ENCODE measurements at regions not wholly inside any gene's neighbourhood (a gene's known extent, or its start where the extent isn't known, plus 50 kb on each side); places are given as distances from the start of the nearest gene placed in this dataset.

DNA sequence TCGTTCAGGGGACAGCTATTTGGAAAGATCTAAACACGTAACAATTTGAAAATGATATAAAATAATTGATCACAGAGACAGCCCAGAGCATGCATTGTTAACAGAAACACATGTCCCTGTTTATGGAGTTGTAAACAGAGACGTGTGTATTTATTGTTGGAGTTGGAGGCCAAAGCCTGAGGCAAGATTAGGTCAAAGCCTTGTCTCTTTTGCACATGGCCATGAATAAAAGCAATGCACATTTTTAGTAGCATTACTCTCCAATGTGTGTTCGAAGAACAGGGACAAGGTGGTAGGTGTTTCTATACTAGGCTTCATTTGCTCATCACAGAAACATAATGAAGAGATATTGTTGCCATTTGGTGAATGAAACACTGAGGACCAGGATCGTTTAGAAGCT lies 841.5 kb upstream of the FANCL start:
- Histone ChIP-seq H3K9me3 (ENCODE audit: insufficient read depth, low read length, severe bottlenecking) (no peaks in the 10 kb centered on the region), H4K20me1 (ENCODE audit: insufficient read depth, low read length) (no peaks in the 10 kb centered on the region), H3K36me3 (ENCODE audit: insufficient read depth, low read length) (no peaks in the 10 kb centered on the region), H3K9ac (ENCODE audit: low read depth, low read length) (no peak overlapping the region), H3K4me3 (ENCODE audit: low read depth in 1 of 2, low read length in 2 of 2) (no peak overlapping the region), H3K4me1 (ENCODE audit: insufficient read depth, low read length) (no peaks in the 10 kb centered on the region), H2AFZ (ENCODE audit: low read depth, low read length) (no peak overlapping the region), H3K27me3 (ENCODE audit: insufficient read depth, low read length, poor library complexity) (no peaks in the 10 kb centered on the region), H3K27ac (ENCODE audit: low read length) (no peak overlapping the region), H3K4me2 (ENCODE audit: insufficient read depth, low read length) (no peak overlapping the region), H3K79me2 (ENCODE audit: insufficient read depth, low read length) (no peaks in the 10 kb centered on the region)
- no peak for TF ChIP-seq EZH2 (IDR thresholded peaks at IDR 0.05; ENCODE audit: borderline replicate concordance, low read depth, low read length, severe bottlenecking)
- TF ChIP-seq, protein P1, sequence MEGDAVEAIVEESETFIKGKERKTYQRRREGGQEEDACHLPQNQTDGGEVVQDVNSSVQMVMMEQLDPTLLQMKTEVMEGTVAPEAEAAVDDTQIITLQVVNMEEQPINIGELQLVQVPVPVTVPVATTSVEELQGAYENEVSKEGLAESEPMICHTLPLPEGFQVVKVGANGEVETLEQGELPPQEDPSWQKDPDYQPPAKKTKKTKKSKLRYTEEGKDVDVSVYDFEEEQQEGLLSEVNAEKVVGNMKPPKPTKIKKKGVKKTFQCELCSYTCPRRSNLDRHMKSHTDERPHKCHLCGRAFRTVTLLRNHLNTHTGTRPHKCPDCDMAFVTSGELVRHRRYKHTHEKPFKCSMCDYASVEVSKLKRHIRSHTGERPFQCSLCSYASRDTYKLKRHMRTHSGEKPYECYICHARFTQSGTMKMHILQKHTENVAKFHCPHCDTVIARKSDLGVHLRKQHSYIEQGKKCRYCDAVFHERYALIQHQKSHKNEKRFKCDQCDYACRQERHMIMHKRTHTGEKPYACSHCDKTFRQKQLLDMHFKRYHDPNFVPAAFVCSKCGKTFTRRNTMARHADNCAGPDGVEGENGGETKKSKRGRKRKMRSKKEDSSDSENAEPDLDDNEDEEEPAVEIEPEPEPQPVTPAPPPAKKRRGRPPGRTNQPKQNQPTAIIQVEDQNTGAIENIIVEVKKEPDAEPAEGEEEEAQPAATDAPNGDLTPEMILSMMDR (IDR thresholded peaks at IDR 0.05; ENCODE audit: borderline replicate concordance, extremely low read depth, low read length, poor library complexity, severe bottlenecking): no peak
- no peak for ATAC-seq (ENCODE audit: insufficient read depth, low read depth)
- no peak for DNase-seq

DNA sequence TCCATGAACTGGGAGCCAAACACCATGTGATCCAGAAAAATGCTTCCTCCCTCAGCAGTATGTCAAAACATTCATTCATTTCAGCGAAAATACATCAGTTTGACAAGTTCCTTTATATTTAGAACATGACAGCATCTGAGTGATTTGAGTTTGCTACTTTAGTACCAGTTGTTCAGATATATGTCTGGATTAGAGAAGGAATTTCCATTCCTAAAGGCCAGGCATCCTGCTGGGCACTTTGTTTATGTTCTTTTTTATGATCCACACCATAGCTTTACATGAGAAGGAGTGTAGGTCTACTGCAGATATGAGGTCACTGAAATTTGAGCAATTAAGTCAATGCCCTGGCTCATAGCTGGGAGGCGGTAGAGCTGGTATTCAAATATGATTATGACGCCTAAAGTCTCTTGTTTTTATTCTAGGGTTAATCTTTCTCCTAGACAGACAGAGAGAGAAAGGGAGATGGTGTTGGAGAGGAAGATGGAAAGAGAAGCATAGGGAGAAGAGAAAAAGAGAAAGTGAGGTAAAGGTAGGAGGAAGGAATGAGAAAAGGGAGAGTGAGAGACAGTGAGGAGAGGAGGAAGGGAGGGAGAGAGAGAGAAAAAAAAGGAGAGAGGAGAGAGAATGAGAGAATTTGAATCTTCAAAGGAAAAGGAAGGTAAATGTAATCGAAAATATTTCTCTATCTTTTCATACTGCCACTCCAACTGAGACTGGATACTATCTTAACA lies 839.5 kb upstream of the FANCL start:
- no peaks in the 10 kb centered on the region for H4K20me1 ChIP-seq (ENCODE audit: insufficient read depth, low read length)
- H2AFZ ChIP-seq (ENCODE audit: low read depth, low read length): no peak overlapping the region
- H3K4me2 ChIP-seq (ENCODE audit: insufficient read depth, low read length): no peak overlapping the region
- no peaks in the 10 kb centered on the region for H3K36me3 ChIP-seq (ENCODE audit: insufficient read depth, low read length)
- no peak overlapping the region for H3K27ac ChIP-seq (ENCODE audit: low read length)
- ATAC-seq (ENCODE audit: insufficient read depth, low read depth): no peak
- no peak overlapping the region for H3K4me3 ChIP-seq (ENCODE audit: low read depth in 1 of 2, low read length in 2 of 2)
- no peak for TF ChIP-seq EZH2 (IDR thresholded peaks at IDR 0.05; ENCODE audit: borderline replicate concordance, low read depth, low read length, severe bottlenecking)
- TF ChIP-seq, protein P1 (IDR thresholded peaks at IDR 0.05; ENCODE audit: borderline replicate concordance, extremely low read depth, low read length, poor library complexity, severe bottlenecking): no peak
- no peaks in the 10 kb centered on the region for H3K4me1 ChIP-seq (ENCODE audit: insufficient read depth, low read length)
- H3K9ac ChIP-seq (ENCODE audit: low read depth, low read length): no peak overlapping the region
- H3K9me3 ChIP-seq (ENCODE audit: insufficient read depth, low read length, severe bottlenecking): no peaks in the 10 kb centered on the region
- no peak for DNase-seq
- H3K79me2 ChIP-seq (ENCODE audit: insufficient read depth, low read length): no peaks in the 10 kb centered on the region
- no peaks in the 10 kb centered on the region for H3K27me3 ChIP-seq (ENCODE audit: insufficient read depth, low read length, poor library complexity)

DNA sequence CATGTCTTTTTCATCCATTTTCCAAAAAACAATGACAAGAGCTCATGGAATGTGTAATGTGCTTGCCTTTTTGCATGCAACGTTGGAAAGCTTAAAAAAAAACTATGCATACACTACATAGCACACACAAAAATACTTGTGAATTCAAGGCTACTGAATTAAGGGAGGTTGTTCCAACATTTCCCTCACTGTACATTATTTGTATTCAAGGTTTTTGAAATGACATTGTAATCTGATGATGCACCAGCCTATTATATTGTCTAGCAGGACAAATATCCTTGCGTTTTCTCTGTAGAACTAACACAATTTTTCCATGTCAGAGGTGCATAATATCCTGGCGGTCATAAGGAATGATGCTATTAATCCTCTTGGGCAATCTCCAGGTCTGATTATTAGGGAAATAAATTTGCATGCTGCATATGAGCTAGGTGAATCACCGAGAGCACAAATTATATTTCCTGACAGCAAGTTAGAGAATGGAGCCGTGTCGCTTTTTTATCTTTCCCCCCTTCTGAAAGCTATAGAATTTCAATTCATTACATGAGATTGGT lies 836.9 kb upstream of the FANCL start:
- H4K20me1 ChIP-seq (ENCODE audit: insufficient read depth, low read length): no peaks in the 10 kb centered on the region
- no peaks in the 10 kb centered on the region for H3K79me2 ChIP-seq (ENCODE audit: insufficient read depth, low read length)
- no peaks in the 10 kb centered on the region for H3K27me3 ChIP-seq (ENCODE audit: insufficient read depth, low read length, poor library complexity)
- no peak overlapping the region for H2AFZ ChIP-seq (ENCODE audit: low read depth, low read length)
- no peak overlapping the region for H3K27ac ChIP-seq (ENCODE audit: low read length)
- H3K9me3 ChIP-seq (ENCODE audit: insufficient read depth, low read length, severe bottlenecking): no peaks in the 10 kb centered on the region
- DNase-seq: no peak
- ATAC-seq (ENCODE audit: insufficient read depth, low read depth): no peak
- H3K4me1 ChIP-seq (ENCODE audit: insufficient read depth, low read length): no peaks in the 10 kb centered on the region
- no peaks in the 10 kb centered on the region for H3K36me3 ChIP-seq (ENCODE audit: insufficient read depth, low read length)
- no peak overlapping the region for H3K4me3 ChIP-seq (ENCODE audit: low read depth in 1 of 2, low read length in 2 of 2)
- H3K9ac ChIP-seq (ENCODE audit: low read depth, low read length): no peak overlapping the region
- no peak overlapping the region for H3K4me2 ChIP-seq (ENCODE audit: insufficient read depth, low read length)
- TF ChIP-seq EZH2 (IDR thresholded peaks at IDR 0.05; ENCODE audit: borderline replicate concordance, low read depth, low read length, severe bottlenecking): no peak
- TF ChIP-seq, protein P1 (IDR thresholded peaks at IDR 0.05; ENCODE audit: borderline replicate concordance, extremely low read depth, low read length, poor library complexity, severe bottlenecking): no peak
